NB4 (cell line): ENCODE measurements at regions not wholly inside any gene's neighbourhood (a gene's known extent, or its start where the extent isn't known, plus 50 kb on each side); places are given as distances from the start of the nearest gene placed in this dataset.

Experiments
- CTCF ChIP-seq: IDR thresholded peaks from one replicate; pipeline ENCODE4 v1.5.1; 2012; ENCODE audit warnings: low read depth, low read length
- MAX ChIP-seq: IDR thresholded peaks from 2 replicates; pipeline ENCODE4 v1.6.1; 2011; ENCODE audit warnings: low read depth, low read length
- POLR2A ChIP-seq: IDR thresholded peaks from 2 replicates; pipeline ENCODE4 v1.6.1; 2011; ENCODE audit warnings: mild to moderate bottlenecking; ENCODE audit not compliant: insufficient read length; ENCODE audit errors: extremely low read depth

GRCh38 chr2:236935631-236936445 is 149.9 kb upstream of the COPS8 start:
- no peak for TF ChIP-seq CTCF
- TF ChIP-seq POLR2A, result no peak
- TF ChIP-seq MAX, result no peak
